SK-N-DZ (cell line): ENCODE measurements at regions not wholly inside any gene's neighbourhood (a gene's known extent, or its start where the extent isn't known, plus 50 kb on each side); places are given as distances from the start of the nearest gene placed in this dataset.
"Not testable (repeated sequence)": the region's sequence is repeated elsewhere in the genome, so short reads cannot be mapped to it uniquely, and the experiment has no call there.

Source experiments
- DNase-seq: peaks from one replicate; pipeline ENCODE4 v3.0.0-alpha.2; 2015; ENCODE audit warnings: low spot score

GRCh38 chr3:115204475-115204874, 57.4 kb upstream of the ZBTB20 start:
- no peak for DNase-seq

GRCh38 chr3:115208066-115208750, 61.1 kb upstream of the ZBTB20 start:
- no peak for DNase-seq

GRCh38 chr3:115211810-115212492, 64.9 kb upstream of the ZBTB20 start:
- DNase-seq, result no peak

- no peak for DNase-seq
These were observed 65.5 kb upstream of the ZBTB20 start for GRCh38 chr3:115212615-115213014.

- not testable (repeated sequence) for DNase-seq
These were observed 66.0 kb upstream of the ZBTB20 start for GRCh38 chr3:115213052-115213451.

- DNase-seq, result no peak
These were observed 70.2 kb upstream of the ZBTB20 start for GRCh38 chr3:115217292-115217677.

- peak; percentile 69 for DNase-seq
These were observed 70.8 kb upstream of the ZBTB20 start for GRCh38 chr3:115217678-115218451.

- DNase-seq, result no peak
These were observed 71.8 kb upstream of the ZBTB20 start for GRCh38 chr3:115218859-115219258.

- no peak for DNase-seq
These were observed 77.6 kb upstream of the ZBTB20 start for GRCh38 chr3:115224687-115225086.

GRCh38 chr3:115226844-115227445, 79.9 kb upstream of the ZBTB20 start:
- no peak for DNase-seq

GRCh38 chr3:115227461-115227860, 80.4 kb upstream of the ZBTB20 start:
- DNase-seq, result no peak

GRCh38 chr3:115228266-115228665, 81.2 kb upstream of the ZBTB20 start:
- no peak for DNase-seq

GRCh38 chr3:115232167-115232566, 85.1 kb upstream of the ZBTB20 start:
- DNase-seq, result no peak

- DNase-seq, result no peak
These were observed 85.9 kb upstream of the ZBTB20 start for GRCh38 chr3:115233021-115233420.

- DNase-seq, result no peak
These were observed 89.4 kb upstream of the ZBTB20 start for GRCh38 chr3:115236496-115236895.

GRCh38 chr3:115239717-115240116, 92.6 kb upstream of the ZBTB20 start:
- DNase-seq, result peak; percentile 68

GRCh38 chr3:115244350-115244749, 97.3 kb upstream of the ZBTB20 start:
- no peak for DNase-seq

GRCh38 chr3:115245438-115245837, 98.3 kb upstream of the ZBTB20 start:
- DNase-seq, result no peak

GRCh38 chr3:115245899-115246298, 98.8 kb upstream of the ZBTB20 start:
- no peak for DNase-seq

- DNase-seq, result no peak
These were observed 99.5 kb upstream of the ZBTB20 start for GRCh38 chr3:115246461-115247020.

GRCh38 chr3:115248274-115248673, 101.2 kb upstream of the ZBTB20 start:
- DNase-seq, result no peak

- DNase-seq, result no peak
These were observed 104.4 kb upstream of the ZBTB20 start for GRCh38 chr3:115251509-115251908.
